ENCODE measurements at regions not wholly inside any gene's neighbourhood (a gene's known extent, or its start where the extent isn't known, plus 50 kb on each side); places are given as distances from the start of the nearest gene placed in this dataset.

DNA sequence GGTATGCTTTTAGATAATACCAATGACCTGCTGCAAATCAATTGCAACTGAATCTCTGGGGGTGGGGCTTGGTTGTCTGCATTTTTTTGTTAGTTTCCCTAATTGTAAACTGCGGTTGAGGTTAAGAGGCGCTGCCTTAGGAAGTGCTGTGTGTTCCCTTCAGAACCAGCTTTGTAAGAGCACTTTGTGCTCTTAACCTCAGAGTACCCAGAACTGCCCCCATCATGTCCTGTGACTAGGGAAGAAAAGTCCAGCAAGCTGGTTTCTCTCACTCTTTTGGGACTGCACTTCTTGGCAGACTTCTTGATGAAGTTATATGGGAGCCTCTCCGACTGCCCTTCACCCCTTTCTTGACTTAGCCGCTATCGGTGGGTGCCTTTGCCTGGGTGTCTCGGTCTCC, 245.5 kb upstream of the CXCR4 start:
- no peak for DNase-seq

DNA sequence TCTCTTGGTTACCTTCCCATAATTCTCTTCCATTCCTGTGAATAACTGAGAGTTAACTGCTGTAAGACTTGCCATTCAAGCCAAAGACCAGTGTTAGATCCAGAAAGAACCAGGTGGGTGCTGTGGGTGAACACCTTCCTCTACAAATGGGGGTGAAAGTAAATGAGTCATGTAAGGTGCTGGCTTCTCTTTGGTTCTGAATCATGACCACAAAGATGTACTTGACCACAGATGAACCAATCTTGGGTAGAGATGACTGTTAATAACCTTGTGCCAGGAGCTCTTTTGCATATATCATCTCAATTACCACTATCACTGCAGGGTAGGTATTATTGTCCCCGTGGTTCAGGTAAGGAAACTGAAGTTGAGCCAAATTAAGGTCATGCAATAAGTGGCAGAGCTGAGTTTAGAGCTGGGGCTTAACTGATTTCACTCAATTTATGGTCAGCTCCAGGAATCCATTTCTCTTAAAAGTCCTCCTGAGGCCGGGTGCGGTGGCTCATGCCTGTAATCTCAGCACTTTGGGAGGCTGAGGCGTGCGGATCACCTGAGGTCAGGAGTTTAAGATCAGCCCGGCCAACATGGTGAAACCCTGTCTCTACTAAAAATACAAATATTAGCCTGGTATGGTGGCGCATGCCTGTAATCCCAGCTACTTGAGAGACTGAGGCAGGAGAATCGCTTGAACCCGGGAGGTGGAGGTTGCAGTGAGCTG, 244.9 kb upstream of the CXCR4 start:
- DNase-seq, result no peak

DNA sequence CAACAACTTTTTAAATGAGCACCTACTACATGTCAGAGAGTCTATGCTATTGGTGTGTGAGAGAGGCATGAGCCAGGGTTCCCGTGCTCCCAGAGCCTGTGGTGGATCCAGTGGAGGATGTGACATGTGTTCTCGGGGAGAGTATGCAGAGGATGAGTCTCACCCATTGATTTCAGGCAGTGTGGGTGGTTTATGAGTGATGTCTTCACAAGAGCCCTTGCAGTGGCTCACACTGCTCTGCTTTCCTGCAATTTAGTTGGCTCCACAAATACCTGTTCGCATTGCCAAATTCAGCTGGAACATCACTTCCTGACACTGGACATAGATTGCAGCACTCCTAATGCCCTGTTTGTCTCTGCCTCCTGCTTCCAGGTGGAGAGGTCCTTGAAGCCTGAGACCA, 243.6 kb upstream of the CXCR4 start:
- no peak for DNase-seq

DNA sequence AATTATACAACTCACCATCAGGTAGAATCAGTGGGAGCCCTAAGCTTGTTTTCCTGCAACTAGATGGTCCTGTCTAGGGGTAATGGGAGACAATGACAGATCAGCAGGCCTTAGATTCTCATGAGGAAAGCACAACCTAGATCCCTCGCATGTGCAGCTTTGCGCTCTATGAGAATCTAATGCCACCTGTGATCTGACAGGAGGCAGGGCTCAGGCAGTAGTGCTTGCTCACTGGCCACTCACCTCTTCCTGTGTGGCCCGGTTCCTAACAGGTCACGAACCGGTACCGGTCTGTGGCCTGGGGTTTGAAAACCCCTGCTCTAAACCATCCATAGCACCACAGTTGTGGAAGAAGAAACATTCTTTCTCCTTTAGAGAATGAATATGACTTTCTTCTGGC, 242.8 kb upstream of the CXCR4 start:
- no peak for DNase-seq

DNA sequence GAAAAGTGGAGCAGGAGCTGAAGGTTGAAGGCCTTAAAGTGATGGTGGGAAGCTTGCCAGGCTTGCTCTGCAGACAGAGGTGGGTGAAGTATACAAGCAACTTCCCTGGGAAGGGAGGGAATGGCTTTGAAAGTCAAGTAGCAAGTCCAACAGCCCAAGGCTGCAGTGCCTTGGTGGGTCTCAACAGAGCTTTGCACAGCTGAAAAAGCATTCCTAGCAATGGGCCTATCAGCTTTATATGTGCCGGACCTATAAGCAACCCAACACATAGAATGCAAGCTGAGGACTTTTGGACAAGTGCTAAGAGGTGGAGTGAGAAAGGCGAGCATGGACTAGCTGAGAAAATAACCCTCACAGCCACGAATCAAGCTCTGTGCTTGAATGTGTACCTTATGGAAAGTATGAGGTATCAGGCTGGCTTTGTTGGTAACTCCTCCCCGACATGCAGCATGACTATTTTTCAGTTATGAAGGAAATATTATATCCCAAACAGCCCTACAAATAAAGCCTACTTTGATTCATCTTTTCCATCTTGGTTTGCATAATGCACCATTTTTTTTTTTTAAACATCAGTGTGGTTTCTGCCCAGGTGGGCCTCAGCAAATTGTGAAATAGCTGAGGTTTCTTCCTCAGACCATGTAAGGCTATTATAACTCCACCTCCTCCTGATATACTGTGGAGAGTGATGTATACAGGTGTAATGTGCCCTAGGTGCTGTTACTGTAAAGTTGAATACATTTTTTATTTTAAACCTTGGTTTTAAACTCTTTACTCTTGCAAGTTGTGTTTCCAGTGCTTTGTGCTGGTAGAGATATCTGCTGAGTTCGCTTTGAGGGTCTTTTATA, 241.4 kb upstream of the CXCR4 start:
- DNase-seq, result no peak

DNA sequence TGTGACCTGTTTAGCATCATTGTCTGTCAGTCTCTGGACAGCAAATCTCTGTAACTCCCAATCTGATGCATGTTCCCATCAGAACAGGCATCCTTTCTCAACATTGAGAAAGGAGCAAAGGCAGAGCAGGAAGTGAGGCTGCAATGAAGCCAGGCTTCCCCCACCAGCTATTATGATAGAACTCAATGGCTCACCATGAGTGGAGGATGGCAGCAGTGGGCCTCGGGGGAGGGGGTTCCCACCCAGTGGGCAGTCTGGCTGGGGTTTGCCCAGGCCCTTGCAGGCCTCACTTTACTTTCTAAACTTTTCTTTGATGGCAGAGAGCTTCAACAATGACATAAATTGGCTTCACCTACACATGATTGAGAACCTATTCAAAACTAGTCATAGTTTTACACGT, 240.6 kb upstream of the CXCR4 start:
- no peak for DNase-seq

DNA sequence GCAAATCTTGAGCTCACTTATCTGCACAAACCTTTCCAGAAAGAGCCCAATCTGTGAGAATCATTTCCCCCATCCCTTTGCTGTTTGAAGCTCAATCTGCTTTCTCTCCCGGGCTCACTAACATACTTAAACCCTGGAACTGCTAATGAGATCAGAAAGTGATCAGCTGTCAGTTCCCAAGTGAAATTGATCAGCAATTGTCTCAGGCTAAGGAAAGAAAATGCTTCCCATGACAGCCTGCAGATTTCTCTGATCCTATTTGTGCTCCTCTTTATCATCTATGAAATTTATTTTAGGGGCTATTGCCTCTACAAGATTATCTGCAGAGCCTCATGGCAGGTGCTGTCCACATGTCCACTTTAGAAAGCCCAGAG, 239.0 kb upstream of the CXCR4 start:
- DNase-seq, result no peak

DNA sequence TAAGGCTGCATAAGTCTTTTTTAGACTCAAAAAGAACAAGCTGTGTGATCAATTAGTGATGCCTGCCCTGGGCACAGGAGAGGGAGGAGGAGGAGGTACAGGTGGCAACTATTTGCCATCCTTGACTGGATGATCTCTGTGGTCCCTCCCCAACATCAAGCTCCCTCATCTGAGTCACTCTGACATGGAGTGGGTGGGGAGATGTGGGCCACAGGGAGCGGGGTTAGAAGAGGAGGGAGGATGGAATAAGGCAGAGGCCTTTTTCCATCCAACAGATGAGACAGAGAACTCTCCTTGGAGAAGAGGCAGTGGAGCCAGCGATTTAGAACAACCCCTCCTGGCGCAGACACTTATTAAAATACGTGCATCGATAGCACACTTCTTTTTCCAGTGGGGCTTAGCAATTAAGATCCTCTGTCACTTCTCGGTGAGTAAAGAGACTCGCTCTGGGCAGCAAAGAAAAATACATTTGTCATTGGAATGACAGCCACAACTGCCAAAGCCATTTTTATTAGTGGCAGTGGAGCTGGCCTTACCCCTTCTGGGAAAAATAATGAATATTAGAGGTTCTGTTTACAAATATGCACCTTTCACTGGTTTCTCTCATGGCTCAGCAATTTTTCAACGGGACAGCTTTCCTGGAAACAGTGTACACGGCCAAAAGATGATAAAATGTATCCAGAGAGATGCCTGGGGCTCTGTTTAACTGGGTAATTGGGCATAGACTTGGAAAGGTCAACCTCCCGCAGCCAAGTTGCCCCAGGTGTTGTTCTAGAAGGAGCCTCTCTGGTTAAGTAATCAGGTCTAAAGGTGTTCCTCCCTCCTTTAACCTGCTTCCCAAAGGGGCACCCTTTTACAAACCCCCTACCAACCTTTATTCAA, 238.4 kb upstream of the CXCR4 start:
- no peak for DNase-seq

DNA sequence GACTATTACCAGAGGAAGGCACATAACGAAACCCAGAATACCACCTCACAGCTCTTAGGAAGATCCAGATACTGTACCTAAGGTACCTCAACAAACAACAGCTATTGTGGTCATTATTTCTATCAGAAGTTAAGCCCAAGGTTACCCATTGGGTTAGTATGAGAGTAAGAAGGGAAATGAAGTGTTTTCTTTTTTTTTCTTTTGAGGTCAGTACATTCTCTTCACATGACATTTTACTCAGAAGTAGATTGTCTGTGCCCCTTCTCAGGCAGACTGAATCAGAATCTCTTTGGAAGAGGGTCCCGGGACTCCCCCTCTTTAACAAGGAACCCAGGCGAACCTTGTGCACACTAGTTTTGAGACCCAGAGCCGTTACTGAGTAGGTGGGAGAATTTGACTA, 233.7 kb upstream of the CXCR4 start:
- no peak for DNase-seq

DNA sequence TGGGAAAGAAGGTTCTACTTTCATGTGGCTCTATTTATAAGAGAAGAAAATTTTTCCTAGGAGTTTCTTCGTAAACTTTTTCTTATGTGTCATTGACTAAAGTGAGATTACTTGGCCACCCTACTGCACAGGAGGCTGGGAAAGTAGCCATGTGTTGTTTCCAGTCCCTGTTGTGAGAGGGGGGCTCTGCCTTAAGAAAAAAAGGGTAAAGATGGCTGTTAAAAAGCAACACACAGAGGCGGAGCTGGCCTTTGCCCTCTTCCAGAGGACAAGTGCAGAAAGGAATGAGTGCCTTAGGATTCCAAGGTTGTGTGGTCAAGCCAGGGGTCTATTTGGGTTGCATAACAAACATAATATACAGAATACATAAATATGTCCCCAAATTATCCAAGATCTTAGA, 230.0 kb upstream of the CXCR4 start:
- no peak for DNase-seq

DNA sequence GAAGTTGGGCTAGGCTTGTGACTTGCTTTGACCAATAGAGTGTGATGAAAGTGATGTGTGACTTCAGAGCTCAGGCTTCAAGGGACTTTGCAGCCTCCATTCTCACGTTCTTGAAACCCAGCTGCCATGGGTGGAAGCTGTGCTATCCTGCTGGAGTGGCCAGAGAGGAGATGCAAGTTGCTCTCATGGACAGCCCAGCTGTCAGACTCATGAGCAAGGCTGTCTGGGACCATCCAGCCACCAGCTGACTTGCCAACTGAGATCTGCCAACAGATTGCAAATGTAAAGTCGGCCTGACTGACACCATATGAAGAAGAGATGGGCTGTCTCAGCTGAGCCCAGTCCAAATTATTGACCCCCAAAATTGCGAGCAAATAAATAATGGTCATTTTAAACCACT, 226.4 kb upstream of the CXCR4 start:
- DNase-seq, result no peak

DNA sequence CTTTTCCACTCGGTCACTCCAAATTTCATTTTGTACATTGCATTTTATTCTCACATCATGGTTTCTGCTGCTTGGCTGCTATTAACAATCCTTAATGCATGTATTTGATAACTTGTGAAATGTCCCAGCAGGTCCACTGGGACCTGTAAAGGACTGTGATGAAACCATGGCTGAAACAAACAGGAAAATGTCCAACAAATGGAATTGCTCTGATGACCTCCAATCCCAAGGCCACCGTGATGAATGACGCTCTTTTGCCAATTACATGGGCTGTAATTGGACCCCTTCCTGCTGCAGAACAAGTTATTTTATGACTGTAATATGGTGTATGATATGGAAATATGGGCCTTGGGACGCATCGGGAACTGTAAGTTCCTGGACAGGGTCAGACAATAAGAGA, 224.2 kb upstream of the CXCR4 start:
- DNase-seq, result no peak

DNA sequence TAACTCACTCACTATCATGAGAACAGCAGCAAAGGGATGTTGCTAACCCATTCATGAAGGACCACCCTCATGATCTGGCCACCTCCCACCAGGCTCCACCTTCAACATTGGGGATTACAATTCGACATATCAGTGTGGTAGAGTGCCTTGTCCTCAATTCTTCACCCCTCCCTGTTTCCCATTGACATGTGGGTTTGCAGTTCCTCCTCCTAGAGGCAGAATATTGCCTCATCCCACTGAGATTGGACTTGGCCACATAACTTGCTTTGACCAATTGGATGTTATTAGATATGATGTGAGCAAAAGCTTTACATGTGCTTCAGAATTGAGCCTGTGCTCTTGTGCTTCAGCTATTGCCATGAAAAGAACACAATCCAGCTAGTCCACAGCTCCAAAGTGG, 217.0 kb upstream of the CXCR4 start:
- DNase-seq, result no peak

DNA sequence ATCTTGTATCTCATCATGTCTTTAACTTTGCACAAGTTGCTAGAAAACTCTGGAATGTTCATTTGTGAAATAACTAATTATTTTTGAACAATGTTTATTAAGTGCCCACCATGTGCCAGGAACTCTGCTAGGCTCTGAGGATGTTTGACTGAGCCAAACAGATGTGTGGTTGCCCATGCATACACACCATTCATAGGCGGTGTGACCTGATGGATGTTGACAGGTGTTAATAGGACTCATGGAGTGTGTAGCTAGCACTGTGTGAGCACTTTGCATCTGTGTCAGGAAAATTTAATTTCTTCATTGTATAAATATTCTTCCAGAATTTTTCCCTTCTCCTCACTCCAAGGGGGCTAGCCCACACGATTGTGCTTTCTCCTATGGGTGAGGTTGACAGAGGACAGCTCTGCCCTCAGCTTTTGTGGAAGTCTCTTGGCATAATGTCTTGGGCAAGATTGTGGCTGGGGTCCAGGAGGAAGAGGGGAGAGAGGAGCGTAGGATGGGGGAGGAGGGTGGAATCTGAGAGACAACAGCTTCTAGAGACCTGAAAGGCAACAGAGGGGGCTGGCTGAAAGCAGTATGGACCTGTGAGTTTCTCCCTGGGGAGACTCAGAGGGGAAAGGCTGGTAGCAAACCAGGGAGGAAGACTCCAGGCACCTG, 214.6 kb upstream of the CXCR4 start:
- DNase-seq, result no peak

DNA sequence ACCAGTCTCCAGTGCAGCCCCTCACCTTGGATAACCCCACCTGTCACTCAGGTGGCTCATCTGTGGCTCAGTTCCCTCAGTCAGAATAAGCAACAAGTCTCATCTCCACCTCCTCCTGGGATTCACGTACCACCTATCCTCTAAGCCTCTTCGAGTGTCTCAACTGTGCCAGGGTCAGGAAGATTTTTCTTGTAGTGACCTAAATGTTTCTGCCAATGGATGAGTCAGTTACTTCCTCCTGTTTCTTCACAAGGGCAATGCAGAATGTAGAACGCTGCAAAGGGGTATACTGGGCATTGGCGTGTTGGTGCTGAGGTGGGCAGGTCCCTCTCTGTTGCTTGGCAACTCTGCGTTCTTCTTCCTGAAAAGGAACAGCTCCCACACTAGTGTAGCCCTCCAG, 213.3 kb upstream of the CXCR4 start:
- DNase-seq, result no peak

DNA sequence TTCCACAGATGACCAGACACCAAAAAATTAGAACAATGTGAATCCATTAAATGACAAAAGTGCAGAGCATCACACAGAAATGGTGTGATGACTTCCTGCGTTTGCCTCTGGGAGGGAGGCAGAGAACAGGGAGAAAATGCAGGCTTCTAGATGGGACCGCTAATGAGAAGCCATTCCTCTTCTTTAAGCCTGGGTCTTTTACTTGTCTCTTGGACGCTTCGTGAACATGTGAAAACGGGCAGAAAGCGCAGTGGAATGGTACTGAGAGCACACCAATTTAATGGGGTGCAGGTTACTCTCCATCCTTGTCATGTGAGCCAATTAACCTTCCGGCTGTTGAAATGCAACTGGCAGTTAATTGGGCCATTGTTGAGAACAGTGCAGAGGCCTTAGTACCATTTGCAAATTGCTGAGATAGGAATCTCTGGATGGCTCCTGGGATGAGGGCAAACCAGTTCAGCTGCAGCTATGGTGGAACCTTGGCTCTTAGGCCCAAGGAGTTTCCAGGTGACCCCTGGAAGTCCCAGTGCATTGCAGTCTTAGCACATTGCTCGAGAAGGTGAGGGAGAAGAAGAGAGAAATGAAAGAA, 210.4 kb upstream of the CXCR4 start:
- no peak for DNase-seq

DNA sequence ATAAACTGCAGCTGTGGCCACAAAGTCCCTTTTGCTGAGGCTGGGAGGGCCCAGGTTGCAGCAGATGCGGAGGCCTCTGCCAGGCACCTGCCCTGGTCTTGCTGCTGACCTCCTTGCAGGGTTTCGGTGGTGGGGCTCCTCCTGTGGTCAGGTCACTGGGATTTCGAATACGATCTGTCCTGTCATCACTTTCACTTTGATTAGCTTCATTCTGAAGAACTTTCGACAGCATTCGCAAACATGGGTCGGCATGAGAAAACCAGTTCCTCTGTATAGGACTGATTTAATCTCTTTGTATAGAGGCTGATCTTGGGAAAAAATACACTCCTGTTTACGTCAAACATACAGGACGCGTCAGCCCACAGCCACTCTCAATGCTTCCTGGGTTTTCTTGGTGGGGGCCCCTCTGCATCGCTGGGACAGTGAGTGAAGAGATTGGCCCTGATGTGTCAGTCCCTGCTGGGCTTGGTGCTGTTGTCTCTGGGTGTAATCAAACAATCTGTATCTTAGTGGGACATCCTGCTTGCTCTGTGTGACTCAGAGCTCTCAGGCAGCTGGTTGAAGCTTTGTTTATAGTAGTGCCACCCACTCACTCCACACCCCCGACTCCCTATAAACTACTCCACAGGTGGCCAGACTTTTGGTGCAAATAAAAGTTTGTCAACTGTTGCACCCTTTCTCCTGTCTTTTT, 209.4 kb upstream of the CXCR4 start:
- DNase-seq, result no peak

DNA sequence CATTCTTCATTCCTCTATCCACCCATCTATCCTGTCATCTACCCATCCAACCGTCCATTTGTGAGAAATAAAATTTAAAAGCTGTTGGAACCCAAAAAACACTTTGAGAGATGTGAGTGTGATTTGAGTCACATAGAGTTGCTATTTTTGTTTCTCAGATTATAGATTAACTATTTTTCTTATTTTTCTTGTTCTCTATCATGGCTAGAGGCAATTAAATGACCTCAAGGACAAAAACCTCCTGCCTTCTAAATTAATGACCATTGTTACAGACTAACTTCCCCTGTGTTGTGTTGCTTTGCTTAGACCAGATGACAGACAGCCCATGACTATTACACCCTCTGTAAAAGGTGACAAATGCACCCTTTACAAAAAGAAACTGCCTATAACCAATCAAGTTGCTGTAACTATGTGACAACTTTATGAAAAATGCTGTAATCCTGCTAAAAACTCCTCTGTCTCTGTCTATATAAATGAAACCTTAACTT, 207.9 kb upstream of the CXCR4 start:
- no peak for DNase-seq

DNA sequence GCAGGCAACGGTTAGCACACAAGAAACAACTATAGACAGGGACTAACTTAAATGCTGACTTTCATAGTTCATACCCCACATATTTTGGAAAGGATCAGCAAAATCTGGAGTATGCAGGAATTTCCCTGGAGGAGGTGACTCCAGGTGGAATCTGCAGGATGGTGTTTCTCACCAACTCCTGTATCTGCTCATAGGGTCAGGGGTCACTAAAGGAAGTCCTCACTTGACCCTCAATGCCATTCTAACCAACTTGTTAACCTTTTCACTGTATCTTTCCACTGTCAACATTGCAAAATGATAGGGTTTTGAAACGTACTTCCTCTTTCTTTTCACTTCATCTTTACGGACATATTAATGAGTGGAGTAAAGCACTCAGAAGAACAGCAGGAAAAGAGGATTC, 207.0 kb upstream of the CXCR4 start:
- DNase-seq, result no peak

DNA sequence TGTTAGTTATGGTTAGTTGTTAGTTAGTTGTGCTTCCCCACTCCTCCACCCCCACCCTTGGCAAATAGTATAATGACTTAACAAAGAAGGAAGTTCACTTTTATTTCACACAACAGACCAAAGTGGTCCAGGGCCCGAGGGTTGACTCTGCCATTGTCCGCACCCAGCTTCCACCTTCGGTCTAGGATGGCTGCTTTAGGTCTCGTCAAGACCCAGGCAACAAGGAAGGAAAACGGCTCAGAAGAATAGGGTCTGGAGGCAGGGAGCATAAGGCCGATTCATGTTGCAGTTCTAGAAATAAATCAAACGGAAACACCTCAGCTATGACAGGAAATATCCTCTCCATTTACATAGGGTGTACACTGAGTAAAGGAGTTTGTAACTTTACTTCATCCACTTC, 206.0 kb upstream of the CXCR4 start:
- no peak for DNase-seq

DNA sequence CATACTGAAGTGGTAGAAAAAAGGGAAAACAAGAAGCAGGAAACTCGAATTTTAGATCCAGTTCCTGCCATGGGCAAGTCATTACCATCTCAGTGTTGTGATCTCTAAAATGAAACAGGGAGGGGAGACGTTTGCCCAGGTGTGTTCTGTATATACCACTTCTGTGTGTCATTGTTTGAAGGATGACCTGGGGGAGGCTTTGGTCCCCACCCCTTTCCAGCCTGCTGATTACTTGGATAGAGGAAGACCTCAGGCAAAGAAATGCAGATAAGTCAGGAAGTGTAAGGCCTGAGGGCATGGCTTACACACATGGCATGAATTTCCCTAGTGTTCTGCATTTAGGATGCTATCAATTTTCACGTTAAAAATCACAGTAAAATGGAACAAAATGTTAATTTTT, 205.2 kb upstream of the CXCR4 start:
- no peak for DNase-seq

DNA sequence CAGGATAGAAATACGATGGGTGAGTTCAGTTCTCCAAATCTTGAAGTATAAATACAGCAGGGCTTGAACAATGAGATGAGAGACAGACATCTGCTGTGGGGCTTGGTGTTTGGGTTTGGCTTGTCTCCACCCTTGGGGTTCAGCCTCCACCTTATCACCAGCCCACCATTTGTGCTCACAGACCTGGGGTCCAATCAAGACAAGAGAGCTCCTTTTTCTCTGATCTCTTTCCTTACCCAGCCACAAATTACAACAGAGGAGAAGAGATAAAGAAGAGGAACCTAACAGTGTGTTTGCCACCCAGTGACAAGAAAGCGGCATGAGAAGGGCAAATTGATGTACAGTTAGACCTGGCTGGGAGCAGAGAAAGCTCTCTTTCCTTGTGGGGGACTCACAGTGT, 204.5 kb upstream of the CXCR4 start:
- no peak for DNase-seq

Data from NCI-H1105 treated with DMSO at 0.1 percent for 48 hours (cell line).